ENCODE measurements at regions not wholly inside any gene's neighbourhood (a gene's known extent, or its start where the extent isn't known, plus 50 kb on each side); places are given as distances from the start of the nearest gene placed in this dataset.
A peak's percentile ranks its signal among the peaks of the same experiment; 100 is the strongest.

DNA sequence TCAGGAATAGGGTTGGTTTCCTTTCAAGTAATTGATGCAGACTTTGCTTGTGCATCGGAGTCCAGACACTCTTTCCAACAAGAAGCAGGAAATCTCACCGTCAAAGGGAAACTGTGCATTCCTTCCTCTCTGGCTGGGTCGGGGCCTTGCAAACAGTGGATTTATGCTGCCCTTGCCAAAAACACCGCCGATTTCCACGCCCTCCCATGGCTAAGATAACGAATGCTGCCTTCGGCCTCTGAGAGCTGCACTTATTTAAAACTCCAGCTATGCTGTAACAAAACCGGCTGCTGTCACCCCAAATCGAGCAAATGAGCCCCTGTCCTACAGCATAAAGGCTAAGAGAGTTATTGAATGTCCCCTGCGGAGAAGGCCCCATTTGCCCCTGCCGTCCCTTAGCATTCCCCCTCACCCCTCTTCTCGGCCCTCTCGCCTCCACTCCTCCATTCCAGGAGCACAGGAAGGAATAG, 275.5 kb upstream of the IRX5 start:
- Histone ChIP-seq H3K4me1 (ENCODE audit: control insufficient read depth, insufficient read depth, low read length) (peaks cover 8% of the 10 kb centered on the region), H3K27ac (ENCODE audit: low read length) (no peak overlapping the region), H3K4me3 (ENCODE audit: low read length) (no peak overlapping the region), H3K27me3 (ENCODE audit: control insufficient read depth, insufficient read depth, low read length) (peaks cover 14% of the 10 kb centered on the region; the same call in 1 of the 2 replicates), H3K36me3 (ENCODE audit: control insufficient read depth, insufficient read depth, low read length) (no peaks in the 10 kb centered on the region), H3K9me3 (ENCODE audit: control insufficient read depth, insufficient read depth, low read length) (no peaks in the 10 kb centered on the region)
- WGBS (ENCODE audit: insufficient coverage, insufficient read length), result no CpG with 5 or more reads among the region's 14 CpGs
- DNase-seq (ENCODE audit: low read depth, low spot score), result no peak

DNA sequence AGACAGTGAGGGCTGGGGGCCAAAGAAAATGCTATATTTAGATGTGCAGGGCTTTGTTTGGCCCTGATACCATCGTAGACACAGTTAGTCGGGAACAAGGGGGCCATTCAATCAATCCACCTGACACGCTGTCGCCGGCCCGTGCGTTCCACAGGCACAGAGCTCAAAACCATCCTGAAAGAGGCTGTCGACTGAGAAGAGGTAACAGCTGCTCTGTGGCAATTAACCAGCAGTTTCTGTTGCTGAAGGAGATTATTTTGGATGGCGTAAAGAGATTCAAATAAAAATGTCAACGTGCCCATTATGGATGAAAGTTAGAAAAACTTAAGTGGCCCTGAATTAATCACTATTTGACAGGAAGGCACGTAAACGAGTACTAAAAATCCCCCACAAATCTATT, 276.2 kb upstream of the IRX5 start:
- Histone ChIP-seq H3K27ac (ENCODE audit: low read length) (no peak overlapping the region), H3K27me3 (ENCODE audit: control insufficient read depth, insufficient read depth, low read length) (peaks cover 18% of the 10 kb centered on the region; the same call in 1 of the 2 replicates), H3K9me3 (ENCODE audit: control insufficient read depth, insufficient read depth, low read length) (no peaks in the 10 kb centered on the region), H3K36me3 (ENCODE audit: control insufficient read depth, insufficient read depth, low read length) (no peaks in the 10 kb centered on the region), H3K4me1 (ENCODE audit: control insufficient read depth, insufficient read depth, low read length) (peaks cover 8% of the 10 kb centered on the region), H3K4me3 (ENCODE audit: low read length) (no peak overlapping the region)
- no peak for DNase-seq (ENCODE audit: low read depth, low spot score)
- WGBS (ENCODE audit: insufficient coverage, insufficient read length), result no CpG with 5 or more reads among the region's 12 CpGs

DNA sequence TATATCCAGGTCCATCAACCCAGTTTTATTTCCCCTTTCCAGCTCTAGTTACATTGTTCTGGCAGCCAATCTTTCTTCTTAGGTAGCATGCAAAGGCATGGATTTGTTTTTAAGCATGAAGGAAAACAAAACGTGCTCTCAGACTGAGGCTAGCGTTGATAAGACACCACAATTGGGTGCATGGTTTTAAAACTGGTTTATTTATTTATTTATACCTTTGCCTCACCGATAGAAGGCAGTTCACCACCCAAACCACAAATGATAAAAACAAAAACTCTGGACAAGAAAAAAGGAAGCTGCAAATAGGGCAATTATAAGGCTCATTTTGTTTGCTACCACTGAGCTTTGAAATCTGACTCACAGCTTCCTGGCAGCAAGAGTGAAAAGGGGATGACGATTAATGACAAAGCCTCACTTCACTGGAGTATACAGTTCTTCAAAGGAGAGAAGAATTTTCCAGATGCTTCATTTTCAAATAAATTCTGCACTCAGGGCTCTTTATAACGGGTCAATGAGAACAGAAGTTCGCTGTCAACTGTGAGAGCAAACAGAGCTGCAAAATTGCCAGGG, 278.4 kb upstream of the IRX5 start:
- no peak for DNase-seq (ENCODE audit: low read depth, low spot score)
- no CpG with 5 or more reads among the region's 6 CpGs for WGBS (ENCODE audit: insufficient coverage, insufficient read length)

DNA sequence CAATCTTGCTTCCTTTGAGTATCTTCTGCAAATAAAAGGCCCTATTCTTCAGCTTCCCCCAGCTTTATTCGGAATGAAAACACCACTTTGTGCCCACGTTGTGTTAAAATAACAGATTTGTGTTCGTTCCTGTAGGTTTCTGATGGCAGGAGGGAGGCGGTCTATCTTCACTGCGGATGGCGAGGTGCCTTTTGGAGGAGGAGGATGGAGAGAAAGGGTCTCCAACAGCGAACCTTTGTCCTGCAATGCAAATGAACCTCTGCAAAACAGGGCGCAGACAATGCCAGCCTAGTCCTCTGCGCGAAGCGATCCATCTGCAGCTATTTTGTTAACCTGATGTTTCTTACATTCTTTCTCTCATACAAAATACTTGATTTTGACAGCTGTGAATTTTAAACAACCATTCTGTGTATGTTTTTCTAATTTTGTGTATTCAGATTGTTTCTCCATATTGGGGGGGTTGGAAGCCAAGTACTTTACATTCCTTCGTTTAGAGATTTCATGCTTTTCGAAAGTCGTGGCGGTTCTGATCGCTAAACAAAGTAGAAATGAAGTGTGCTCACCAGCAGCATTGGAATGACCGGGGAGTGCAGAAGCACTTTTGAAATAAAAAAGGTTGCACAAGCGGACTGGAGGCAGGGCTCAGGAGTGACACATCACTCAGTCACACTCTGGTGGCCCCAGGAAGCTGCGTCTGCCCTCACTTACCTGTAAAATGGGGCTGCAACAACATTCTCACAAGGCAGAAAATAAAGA, 279.0 kb upstream of the IRX5 start:
- H3K9me3 ChIP-seq (ENCODE audit: control insufficient read depth, insufficient read depth, low read length), result no peaks in the 10 kb centered on the region
- no peaks in the 10 kb centered on the region for H3K36me3 ChIP-seq (ENCODE audit: control insufficient read depth, insufficient read depth, low read length)
- peaks cover 26% of the 10 kb centered on the region; the same call in 1 of the 2 replicates for H3K27me3 ChIP-seq (ENCODE audit: control insufficient read depth, insufficient read depth, low read length)
- H3K4me1 ChIP-seq (ENCODE audit: control insufficient read depth, insufficient read depth, low read length), result peaks cover 8% of the 10 kb centered on the region
- DNase-seq (ENCODE audit: low read depth, low spot score), result peak; percentile 87
- H3K4me3 ChIP-seq (ENCODE audit: low read length), result no peak overlapping the region
- no peak overlapping the region for H3K27ac ChIP-seq (ENCODE audit: low read length)
- WGBS (ENCODE audit: insufficient coverage, insufficient read length), result no CpG with 5 or more reads among the region's 19 CpGs

More for the DNA sequence above, 278.4 kb upstream of the IRX5 start:
- Histone ChIP-seq H3K27ac (ENCODE audit: low read length) (no peak overlapping the region), H3K4me1 (ENCODE audit: control insufficient read depth, insufficient read depth, low read length) (peaks cover 9% of the 10 kb centered on the region), H3K4me3 (ENCODE audit: low read length) (no peak overlapping the region), H3K36me3 (ENCODE audit: control insufficient read depth, insufficient read depth, low read length) (no peaks in the 10 kb centered on the region), H3K27me3 (ENCODE audit: control insufficient read depth, insufficient read depth, low read length) (peaks cover 26% of the 10 kb centered on the region; the same call in 1 of the 2 replicates), H3K9me3 (ENCODE audit: control insufficient read depth, insufficient read depth, low read length) (no peaks in the 10 kb centered on the region)

DNA sequence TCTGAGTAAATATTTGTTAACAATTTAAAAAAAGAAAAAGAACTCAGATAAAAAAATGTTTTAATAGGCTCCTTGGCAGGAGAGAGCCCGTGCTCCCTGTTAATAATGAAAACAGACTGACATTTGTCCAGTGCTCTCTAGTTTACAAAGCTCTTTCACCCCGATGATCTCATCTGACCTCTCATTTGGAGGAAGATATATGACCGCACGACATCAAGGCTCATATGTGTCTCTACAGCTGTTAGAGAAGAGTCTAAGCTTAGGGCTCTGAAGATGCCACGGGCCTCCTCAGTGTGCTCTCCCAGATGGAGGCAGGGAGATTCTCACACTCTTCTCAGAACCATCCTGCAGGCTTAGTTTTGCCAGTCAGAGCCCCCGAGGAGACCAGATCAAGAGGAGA, 280.8 kb upstream of the IRX5 start:
- no peak overlapping the region for H3K27ac ChIP-seq (ENCODE audit: low read length)
- H3K36me3 ChIP-seq (ENCODE audit: control insufficient read depth, insufficient read depth, low read length), result no peaks in the 10 kb centered on the region
- H3K9me3 ChIP-seq (ENCODE audit: control insufficient read depth, insufficient read depth, low read length), result no peaks in the 10 kb centered on the region
- H3K4me1 ChIP-seq (ENCODE audit: control insufficient read depth, insufficient read depth, low read length), result peaks cover 8% of the 10 kb centered on the region
- WGBS (ENCODE audit: insufficient coverage, insufficient read length), result no CpG with 5 or more reads among the region's 6 CpGs
- no peak for DNase-seq (ENCODE audit: low read depth, low spot score)
- peaks cover 24% of the 10 kb centered on the region; the same call in 1 of the 2 replicates for H3K27me3 ChIP-seq (ENCODE audit: control insufficient read depth, insufficient read depth, low read length)
- no peak overlapping the region for H3K4me3 ChIP-seq (ENCODE audit: low read length)

DNA sequence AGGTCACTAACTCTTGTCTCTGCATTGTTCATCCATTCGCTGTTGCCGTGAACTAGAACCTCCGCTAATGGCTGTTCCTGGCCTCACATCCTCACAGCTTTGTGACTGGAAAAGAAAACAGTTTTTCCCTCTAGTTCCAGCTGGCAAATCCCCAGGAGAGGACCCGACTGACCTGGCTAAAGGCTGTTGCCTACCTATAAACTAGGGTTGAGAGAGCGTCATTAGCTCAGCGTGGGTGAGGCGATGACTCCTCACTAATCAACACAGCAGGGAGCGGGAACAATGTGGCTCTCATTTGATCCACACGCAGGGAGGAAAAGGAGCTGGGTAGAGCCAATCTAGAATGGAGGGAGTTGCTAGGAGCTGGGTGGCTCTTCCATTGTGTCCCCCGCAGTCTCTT, 282.1 kb upstream of the IRX5 start:
- Histone ChIP-seq H3K27ac (ENCODE audit: low read length) (no peak overlapping the region), H3K9me3 (ENCODE audit: control insufficient read depth, insufficient read depth, low read length) (no peaks in the 10 kb centered on the region), H3K27me3 (ENCODE audit: control insufficient read depth, insufficient read depth, low read length) (peaks cover 15% of the 10 kb centered on the region; the same call in 1 of the 2 replicates), H3K4me3 (ENCODE audit: low read length) (no peak overlapping the region), H3K4me1 (ENCODE audit: control insufficient read depth, insufficient read depth, low read length) (peaks cover 7% of the 10 kb centered on the region), H3K36me3 (ENCODE audit: control insufficient read depth, insufficient read depth, low read length) (no peaks in the 10 kb centered on the region)
- no peak for DNase-seq (ENCODE audit: low read depth, low spot score)
- no CpG with 5 or more reads among the region's 10 CpGs for WGBS (ENCODE audit: insufficient coverage, insufficient read length)

DNA sequence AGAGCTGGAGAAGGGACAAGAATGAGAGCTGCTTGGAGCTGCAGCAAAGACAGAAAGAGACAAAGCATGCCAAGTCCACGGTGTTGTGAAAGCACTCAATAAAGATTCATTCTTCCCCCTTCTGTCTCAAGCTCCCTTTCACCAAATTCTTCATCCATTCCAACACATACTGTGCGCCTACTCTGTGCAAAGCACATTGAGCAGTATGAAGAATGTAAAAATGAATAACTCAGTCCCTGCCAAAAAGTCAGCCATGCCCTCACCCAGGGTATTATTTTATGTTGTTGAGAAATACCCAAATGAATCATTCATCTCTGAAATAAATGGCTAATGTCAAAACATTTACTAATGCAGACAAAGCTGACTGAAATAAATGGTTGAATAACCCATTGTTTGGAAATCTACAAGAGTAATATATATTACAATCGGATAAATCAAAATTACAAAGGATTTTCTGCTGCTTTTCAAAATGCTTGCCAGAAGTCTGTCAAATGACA, 282.9 kb upstream of the IRX5 start:
- no CpG with 5 or more reads among the region's 3 CpGs for WGBS (ENCODE audit: insufficient coverage, insufficient read length)
- Histone ChIP-seq H3K36me3 (ENCODE audit: control insufficient read depth, insufficient read depth, low read length) (no peaks in the 10 kb centered on the region), H3K4me3 (ENCODE audit: low read length) (no peak overlapping the region), H3K9me3 (ENCODE audit: control insufficient read depth, insufficient read depth, low read length) (no peaks in the 10 kb centered on the region), H3K27me3 (ENCODE audit: control insufficient read depth, insufficient read depth, low read length) (peaks cover 14% of the 10 kb centered on the region; the same call in 1 of the 2 replicates), H3K27ac (ENCODE audit: low read length) (no peak overlapping the region), H3K4me1 (ENCODE audit: control insufficient read depth, insufficient read depth, low read length) (peaks cover 7% of the 10 kb centered on the region)
- no peak for DNase-seq (ENCODE audit: low read depth, low spot score)

DNA sequence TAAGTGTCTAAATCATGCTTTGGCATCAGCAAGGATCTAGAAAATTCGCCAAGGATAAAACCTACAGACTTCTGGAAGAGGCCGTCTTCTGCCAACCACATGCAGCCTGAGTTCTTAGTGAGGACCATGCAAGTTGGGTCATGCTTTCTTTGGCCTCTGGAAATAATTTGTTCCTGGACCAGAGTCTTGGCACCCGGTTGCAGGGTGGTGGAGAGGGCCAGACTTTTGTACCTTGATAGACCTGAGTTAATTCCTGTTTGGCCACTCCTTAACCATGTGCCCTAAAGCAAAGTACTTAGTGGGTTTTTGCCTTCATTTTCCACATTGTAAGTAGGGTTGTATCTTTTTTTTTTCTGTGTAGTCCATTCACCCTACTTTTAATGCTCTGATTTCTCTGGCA, 283.4 kb upstream of the IRX5 start:
- Histone ChIP-seq H3K4me3 (ENCODE audit: low read length) (no peak overlapping the region), H3K36me3 (ENCODE audit: control insufficient read depth, insufficient read depth, low read length) (no peaks in the 10 kb centered on the region), H3K27ac (ENCODE audit: low read length) (no peak overlapping the region), H3K27me3 (ENCODE audit: control insufficient read depth, insufficient read depth, low read length) (peaks cover 12% of the 10 kb centered on the region; the same call in 1 of the 2 replicates), H3K9me3 (ENCODE audit: control insufficient read depth, insufficient read depth, low read length) (no peaks in the 10 kb centered on the region), H3K4me1 (ENCODE audit: control insufficient read depth, insufficient read depth, low read length) (peaks cover 6% of the 10 kb centered on the region; the same call in 1 of the 2 replicates)
- no peak for DNase-seq (ENCODE audit: low read depth, low spot score)
- WGBS (ENCODE audit: insufficient coverage, insufficient read length), result no CpG with 5 or more reads among the region's 3 CpGs

DNA sequence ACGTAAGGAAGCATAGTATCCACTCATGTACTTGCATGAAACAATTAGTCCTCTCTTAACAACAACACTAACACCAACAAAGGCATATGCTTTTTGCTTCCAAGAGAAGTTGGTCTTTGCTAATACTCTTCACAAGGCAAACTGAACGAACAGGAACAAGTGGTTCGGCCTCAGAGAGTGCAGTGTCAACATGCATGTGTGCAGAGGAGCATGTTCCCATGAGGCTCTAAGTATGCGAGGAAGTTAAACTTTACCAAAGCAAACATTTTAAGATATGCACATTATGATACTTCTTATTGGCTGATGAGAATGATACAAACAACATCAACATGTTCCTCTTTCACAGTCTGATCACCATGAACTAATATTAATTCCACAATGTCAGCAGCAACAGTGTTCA, 285.3 kb upstream of the IRX5 start:
- no CpG with 5 or more reads among the region's 4 CpGs for WGBS (ENCODE audit: insufficient coverage, insufficient read length)
- no peak for DNase-seq (ENCODE audit: low read depth, low spot score)

DNA sequence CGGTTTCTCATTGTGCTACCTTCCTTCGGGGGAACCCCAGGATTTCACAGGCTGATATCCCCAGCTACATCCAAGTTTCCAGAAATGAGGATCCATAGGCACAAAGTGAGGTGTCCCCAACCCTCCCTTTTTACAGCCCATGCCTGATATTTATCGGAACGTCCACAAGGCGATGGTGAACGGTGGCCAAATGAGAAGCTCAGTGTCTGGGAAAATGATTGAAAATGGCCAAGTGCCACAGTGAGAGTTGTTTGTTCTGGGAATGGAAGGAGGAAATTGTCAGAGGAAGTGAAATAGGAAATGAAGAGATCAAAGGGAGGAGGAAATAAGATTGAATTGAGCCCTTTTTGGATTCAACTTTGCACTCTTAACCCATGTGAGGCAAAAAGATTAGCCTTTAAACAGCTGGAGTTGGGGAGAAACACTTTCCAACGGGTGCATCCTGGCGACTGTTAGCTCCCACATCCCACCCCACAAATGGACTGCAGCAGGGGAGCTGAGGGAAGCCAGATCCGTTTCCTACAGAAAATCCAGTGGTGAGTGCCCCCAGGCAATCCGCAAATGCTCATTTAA, 294.4 kb upstream of the IRX5 start:
- Histone ChIP-seq H3K4me3 (ENCODE audit: low read length) (no peak overlapping the region), H3K9me3 (ENCODE audit: control insufficient read depth, insufficient read depth, low read length) (no peaks in the 10 kb centered on the region), H3K27me3 (ENCODE audit: control insufficient read depth, insufficient read depth, low read length) (no peaks in the 10 kb centered on the region), H3K4me1 (ENCODE audit: control insufficient read depth, insufficient read depth, low read length) (no peaks in the 10 kb centered on the region), H3K27ac (ENCODE audit: low read length) (no peak overlapping the region), H3K36me3 (ENCODE audit: control insufficient read depth, insufficient read depth, low read length) (no peaks in the 10 kb centered on the region)
- no CpG with 5 or more reads among the region's 10 CpGs for WGBS (ENCODE audit: insufficient coverage, insufficient read length)
- no peak for DNase-seq (ENCODE audit: low read depth, low spot score)

More for the DNA sequence above, 285.3 kb upstream of the IRX5 start:
- Histone ChIP-seq H3K4me1 (ENCODE audit: control insufficient read depth, insufficient read depth, low read length) (0 out of 2 replicates have a peak, but pooled peaks cover 2% of the 10 kb centered on the region), H3K4me3 (ENCODE audit: low read length) (no peak overlapping the region), H3K36me3 (ENCODE audit: control insufficient read depth, insufficient read depth, low read length) (no peaks in the 10 kb centered on the region), H3K27me3 (ENCODE audit: control insufficient read depth, insufficient read depth, low read length) (peaks cover 12% of the 10 kb centered on the region; the same call in 1 of the 2 replicates), H3K27ac (ENCODE audit: low read length) (no peak overlapping the region), H3K9me3 (ENCODE audit: control insufficient read depth, insufficient read depth, low read length) (no peaks in the 10 kb centered on the region)

Data from iPS DF 6.9 (cell line).